ENCODE measurements at regions not wholly inside any gene's neighbourhood (a gene's known extent, or its start where the extent isn't known, plus 50 kb on each side); places are given as distances from the start of the nearest gene placed in this dataset.

GRCh38 chr20:7505835-7506221 is 434.4 kb downstream of the HAO1 start:
- TF ChIP-seq, protein P1, sequence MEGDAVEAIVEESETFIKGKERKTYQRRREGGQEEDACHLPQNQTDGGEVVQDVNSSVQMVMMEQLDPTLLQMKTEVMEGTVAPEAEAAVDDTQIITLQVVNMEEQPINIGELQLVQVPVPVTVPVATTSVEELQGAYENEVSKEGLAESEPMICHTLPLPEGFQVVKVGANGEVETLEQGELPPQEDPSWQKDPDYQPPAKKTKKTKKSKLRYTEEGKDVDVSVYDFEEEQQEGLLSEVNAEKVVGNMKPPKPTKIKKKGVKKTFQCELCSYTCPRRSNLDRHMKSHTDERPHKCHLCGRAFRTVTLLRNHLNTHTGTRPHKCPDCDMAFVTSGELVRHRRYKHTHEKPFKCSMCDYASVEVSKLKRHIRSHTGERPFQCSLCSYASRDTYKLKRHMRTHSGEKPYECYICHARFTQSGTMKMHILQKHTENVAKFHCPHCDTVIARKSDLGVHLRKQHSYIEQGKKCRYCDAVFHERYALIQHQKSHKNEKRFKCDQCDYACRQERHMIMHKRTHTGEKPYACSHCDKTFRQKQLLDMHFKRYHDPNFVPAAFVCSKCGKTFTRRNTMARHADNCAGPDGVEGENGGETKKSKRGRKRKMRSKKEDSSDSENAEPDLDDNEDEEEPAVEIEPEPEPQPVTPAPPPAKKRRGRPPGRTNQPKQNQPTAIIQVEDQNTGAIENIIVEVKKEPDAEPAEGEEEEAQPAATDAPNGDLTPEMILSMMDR (tag by site-specific recombination; IDR thresholded peaks at IDR 0.05) = no peak
- TF ChIP-seq ZNF274 (IDR thresholded peaks at IDR 0.05; ENCODE audit: low read length) (no peak), ZNF274 (tag by site-specific recombination; IDR thresholded peaks at IDR 0.05; ENCODE audit: borderline replicate concordance) (no peak), ZNF664 (tag by site-specific recombination; IDR thresholded peaks at IDR 0.05) (no peak), ZNF146 (tag by site-specific recombination; IDR thresholded peaks at IDR 0.05) (no peak), IKZF3 (tag by site-specific recombination; IDR thresholded peaks at IDR 0.05) (no peak), MYNN (tag by site-specific recombination; IDR thresholded peaks at IDR 0.05; ENCODE audit: borderline replicate concordance) (no peak), ZNF776 (tag by site-specific recombination; IDR thresholded peaks at IDR 0.05; ENCODE audit: borderline replicate concordance) (no peak), PRDM4 (tag by site-specific recombination; IDR thresholded peaks at IDR 0.05) (no peak)
- TF ChIP-seq, protein P2, sequence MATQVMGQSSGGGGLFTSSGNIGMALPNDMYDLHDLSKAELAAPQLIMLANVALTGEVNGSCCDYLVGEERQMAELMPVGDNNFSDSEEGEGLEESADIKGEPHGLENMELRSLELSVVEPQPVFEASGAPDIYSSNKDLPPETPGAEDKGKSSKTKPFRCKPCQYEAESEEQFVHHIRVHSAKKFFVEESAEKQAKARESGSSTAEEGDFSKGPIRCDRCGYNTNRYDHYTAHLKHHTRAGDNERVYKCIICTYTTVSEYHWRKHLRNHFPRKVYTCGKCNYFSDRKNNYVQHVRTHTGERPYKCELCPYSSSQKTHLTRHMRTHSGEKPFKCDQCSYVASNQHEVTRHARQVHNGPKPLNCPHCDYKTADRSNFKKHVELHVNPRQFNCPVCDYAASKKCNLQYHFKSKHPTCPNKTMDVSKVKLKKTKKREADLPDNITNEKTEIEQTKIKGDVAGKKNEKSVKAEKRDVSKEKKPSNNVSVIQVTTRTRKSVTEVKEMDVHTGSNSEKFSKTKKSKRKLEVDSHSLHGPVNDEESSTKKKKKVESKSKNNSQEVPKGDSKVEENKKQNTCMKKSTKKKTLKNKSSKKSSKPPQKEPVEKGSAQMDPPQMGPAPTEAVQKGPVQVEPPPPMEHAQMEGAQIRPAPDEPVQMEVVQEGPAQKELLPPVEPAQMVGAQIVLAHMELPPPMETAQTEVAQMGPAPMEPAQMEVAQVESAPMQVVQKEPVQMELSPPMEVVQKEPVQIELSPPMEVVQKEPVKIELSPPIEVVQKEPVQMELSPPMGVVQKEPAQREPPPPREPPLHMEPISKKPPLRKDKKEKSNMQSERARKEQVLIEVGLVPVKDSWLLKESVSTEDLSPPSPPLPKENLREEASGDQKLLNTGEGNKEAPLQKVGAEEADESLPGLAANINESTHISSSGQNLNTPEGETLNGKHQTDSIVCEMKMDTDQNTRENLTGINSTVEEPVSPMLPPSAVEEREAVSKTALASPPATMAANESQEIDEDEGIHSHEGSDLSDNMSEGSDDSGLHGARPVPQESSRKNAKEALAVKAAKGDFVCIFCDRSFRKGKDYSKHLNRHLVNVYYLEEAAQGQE (tag by site-specific recombination; IDR thresholded peaks at IDR 0.05) = no peak
